Stimulated activated CD4-positive, alpha-beta T cell treated with anti-CD3 and anti-CD28 coated beads, Interleukin-4, amount 100 ng/mL, for 1 hour (primary cell): ENCODE measurements at regions not wholly inside any gene's neighbourhood (a gene's known extent, or its start where the extent isn't known, plus 50 kb on each side); places are given as distances from the start of the nearest gene placed in this dataset.

Experiments
- DNase-seq: peaks from one replicate; pipeline ENCODE4 v3.0.0-alpha.2; 2020

GRCh38 chr1:209250861-209251636, 332.5 kb upstream of the CAMK1G start:
- DNase-seq = no peak

- DNase-seq = no peak
Observed at GRCh38 chr1:209256766-209257350, 326.7 kb upstream of the CAMK1G start.

- no peak for DNase-seq
Observed at GRCh38 chr1:209257454-209257853, 326.1 kb upstream of the CAMK1G start.

- no peak for DNase-seq
Observed at GRCh38 chr1:209260136-209260535, 323.4 kb upstream of the CAMK1G start.

GRCh38 chr1:209262631-209263030, 320.9 kb upstream of the CAMK1G start:
- DNase-seq = no peak

- no peak for DNase-seq
Observed at GRCh38 chr1:209265301-209265700, 318.2 kb upstream of the CAMK1G start.

- no peak for DNase-seq
Observed at GRCh38 chr1:209266590-209267205, 316.8 kb upstream of the CAMK1G start.

GRCh38 chr1:209267968-209268367, 315.5 kb upstream of the CAMK1G start:
- no peak for DNase-seq

GRCh38 chr1:209268479-209268878, 315.0 kb upstream of the CAMK1G start:
- no peak for DNase-seq

- no peak for DNase-seq
Observed at GRCh38 chr1:209276321-209276720, 307.2 kb upstream of the CAMK1G start.

GRCh38 chr1:209277662-209278061, 305.9 kb upstream of the CAMK1G start:
- DNase-seq = no peak

- no peak for DNase-seq
Observed at GRCh38 chr1:209291715-209292114, 291.8 kb upstream of the CAMK1G start.

GRCh38 chr1:209302779-209303568, 280.5 kb upstream of the CAMK1G start:
- no peak for DNase-seq

GRCh38 chr1:209304166-209304565, 279.3 kb upstream of the CAMK1G start:
- no peak for DNase-seq

- DNase-seq = no peak
Observed at GRCh38 chr1:209305221-209305954, 278.1 kb upstream of the CAMK1G start.

GRCh38 chr1:209307846-209308245, 275.7 kb upstream of the CAMK1G start:
- DNase-seq = no peak

- no peak for DNase-seq
Observed at GRCh38 chr1:209309198-209309597, 274.3 kb upstream of the CAMK1G start.

GRCh38 chr1:209311770-209312169, 271.7 kb upstream of the CAMK1G start:
- DNase-seq = no peak

GRCh38 chr1:209316929-209317328, 266.6 kb upstream of the CAMK1G start:
- DNase-seq = no peak

- no peak for DNase-seq
Observed at GRCh38 chr1:209318181-209319056, 265.1 kb upstream of the CAMK1G start.

- DNase-seq = no peak
Observed at GRCh38 chr1:209319057-209319432, 264.5 kb upstream of the CAMK1G start.

- no peak for DNase-seq
Observed at GRCh38 chr1:209319549-209319948, 264.0 kb upstream of the CAMK1G start.
